ENCODE measurements at regions not wholly inside any gene's neighbourhood (a gene's known extent, or its start where the extent isn't known, plus 50 kb on each side); places are given as distances from the start of the nearest gene placed in this dataset.

DNA sequence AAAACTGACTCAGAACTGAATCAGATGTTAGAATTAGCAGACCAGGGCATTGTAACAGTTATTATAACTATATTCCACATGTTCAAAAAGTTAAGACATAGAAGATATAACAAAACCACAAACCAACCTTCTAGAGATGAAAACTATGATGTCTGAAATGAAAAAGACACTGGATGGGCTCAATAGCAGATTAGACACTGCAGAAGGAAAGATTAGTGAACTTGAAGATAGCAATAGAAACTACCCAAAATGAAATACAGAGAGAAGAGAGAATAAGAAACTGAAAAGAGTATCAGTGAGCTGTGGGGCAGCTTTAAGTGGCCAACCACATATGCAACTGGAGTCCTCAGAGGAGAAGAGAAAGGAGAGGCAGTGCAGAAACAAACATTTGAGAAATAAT lies 132.0 kb upstream of the ATP2B2 start:
- DNase-seq (ENCODE audit: low read depth, low spot score) (no peak), ATAC-seq (no peak)
- peaks cover 3 to 4% of the 10 kb centered on the region in 2 experiments; a peak in 1 of 4 replicates for H3K9me3 ChIP-seq (ENCODE audit: control insufficient read depth in 1 of 2, insufficient read depth in 1 of 2, low read depth in 1 of 2, low read length in 2 of 2)
- no peaks in the 10 kb centered on the region for H3K27me3 ChIP-seq (ENCODE audit: insufficient read depth, low read length)
- POLR2A ChIA-PET = no interaction called here
- CTCF ChIA-PET = no interaction called here
- H3K36me3 ChIP-seq (ENCODE audit: control insufficient read depth in 1 of 2, insufficient read depth in 2 of 2, low read length in 2 of 2) = no peaks in the 10 kb centered on the region
- H2AFZ ChIP-seq (ENCODE audit: low read depth, low read length, poor library complexity, severe bottlenecking) = no peak overlapping the region
- H3K4me1 ChIP-seq (ENCODE audit: control insufficient read depth in 1 of 2, insufficient read depth in 2 of 2, low read length in 2 of 2) = no peaks in the 10 kb centered on the region
- no peaks in the 10 kb centered on the region for H3K9me2 ChIP-seq (ENCODE audit: insufficient read depth)
- RAD21 ChIA-PET (ENCODE audit: low non-redundant PET in 1 of 2, low total read pairs in 2 of 2, uncharacterized antibody in 2 of 2, unreplicated experiment in 2 of 2) = no interaction called here
- no TSS peak for BruUV-seq (replicated peaks)
- TF ChIP-seq, protein P1, sequence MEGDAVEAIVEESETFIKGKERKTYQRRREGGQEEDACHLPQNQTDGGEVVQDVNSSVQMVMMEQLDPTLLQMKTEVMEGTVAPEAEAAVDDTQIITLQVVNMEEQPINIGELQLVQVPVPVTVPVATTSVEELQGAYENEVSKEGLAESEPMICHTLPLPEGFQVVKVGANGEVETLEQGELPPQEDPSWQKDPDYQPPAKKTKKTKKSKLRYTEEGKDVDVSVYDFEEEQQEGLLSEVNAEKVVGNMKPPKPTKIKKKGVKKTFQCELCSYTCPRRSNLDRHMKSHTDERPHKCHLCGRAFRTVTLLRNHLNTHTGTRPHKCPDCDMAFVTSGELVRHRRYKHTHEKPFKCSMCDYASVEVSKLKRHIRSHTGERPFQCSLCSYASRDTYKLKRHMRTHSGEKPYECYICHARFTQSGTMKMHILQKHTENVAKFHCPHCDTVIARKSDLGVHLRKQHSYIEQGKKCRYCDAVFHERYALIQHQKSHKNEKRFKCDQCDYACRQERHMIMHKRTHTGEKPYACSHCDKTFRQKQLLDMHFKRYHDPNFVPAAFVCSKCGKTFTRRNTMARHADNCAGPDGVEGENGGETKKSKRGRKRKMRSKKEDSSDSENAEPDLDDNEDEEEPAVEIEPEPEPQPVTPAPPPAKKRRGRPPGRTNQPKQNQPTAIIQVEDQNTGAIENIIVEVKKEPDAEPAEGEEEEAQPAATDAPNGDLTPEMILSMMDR (IDR thresholded peaks at IDR 0.05 in 2 of 3, conservative IDR thresholded peaks at IDR 0.05 in 1 of 3; ENCODE audit: borderline replicate concordance in 1 of 3, insufficient read depth in 1 of 3, low read depth in 2 of 3, low read length in 2 of 3) = no peak
- TF ChIP-seq JUND (IDR thresholded peaks at IDR 0.05) (no peak), YY1 (IDR thresholded peaks at IDR 0.05; ENCODE audit: extremely low read depth, insufficient replicate concordance, low read depth, low read length) (no peak)
- intact Hi-C loops (cut with micrococcal nuclease) = no loop called here
- no peak overlapping the region for H3K4me2 ChIP-seq (ENCODE audit: low read length)
- no peak overlapping the region for H3K27ac ChIP-seq (ENCODE audit: low read depth, low read length)
- H4K20me1 ChIP-seq (ENCODE audit: insufficient read depth) = no peaks in the 10 kb centered on the region
- no peak overlapping the region for H3K4me3 ChIP-seq (replicated peaks in 1 of 2; ENCODE audit: low read depth in 1 of 2, low read length in 2 of 2)
- H3K79me2 ChIP-seq (ENCODE audit: insufficient read depth, low read length) = no peaks in the 10 kb centered on the region
- H3K9ac ChIP-seq (ENCODE audit: low read length) = no peak overlapping the region

DNA sequence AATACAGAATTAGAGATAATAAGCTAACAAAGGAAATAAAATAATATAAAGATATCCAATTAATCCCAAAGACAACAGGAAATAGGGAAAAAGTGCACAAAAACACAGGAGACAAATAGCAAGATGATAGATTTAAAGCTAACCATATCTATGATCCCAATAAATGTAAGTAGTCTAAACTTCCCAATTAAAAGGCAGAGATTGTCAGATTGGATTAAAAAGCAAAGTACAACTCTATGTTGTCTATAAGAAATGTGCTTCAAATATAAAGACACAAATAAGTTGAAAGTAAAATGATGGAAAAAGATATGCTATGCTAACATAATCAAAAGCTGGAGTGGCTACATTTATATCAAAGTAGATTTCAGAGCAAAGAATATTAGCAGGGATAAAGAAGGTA lies 133.1 kb upstream of the ATP2B2 start:
- H3K4me3 ChIP-seq (replicated peaks in 1 of 2; ENCODE audit: low read depth in 1 of 2, low read length in 2 of 2) = no peak overlapping the region
- H2AFZ ChIP-seq (ENCODE audit: low read depth, low read length, poor library complexity, severe bottlenecking) = no peak overlapping the region
- intact Hi-C loops (cut with micrococcal nuclease) = no loop called here
- no peak overlapping the region for H3K27ac ChIP-seq (ENCODE audit: low read depth, low read length)
- ChIA-PET CTCF (no interaction called here), POLR2A (no interaction called here), RAD21 (ENCODE audit: low non-redundant PET in 1 of 2, low total read pairs in 2 of 2, uncharacterized antibody in 2 of 2, unreplicated experiment in 2 of 2) (no interaction called here)
- H3K9ac ChIP-seq (ENCODE audit: low read length) = no peak overlapping the region
- TF ChIP-seq, protein P2, sequence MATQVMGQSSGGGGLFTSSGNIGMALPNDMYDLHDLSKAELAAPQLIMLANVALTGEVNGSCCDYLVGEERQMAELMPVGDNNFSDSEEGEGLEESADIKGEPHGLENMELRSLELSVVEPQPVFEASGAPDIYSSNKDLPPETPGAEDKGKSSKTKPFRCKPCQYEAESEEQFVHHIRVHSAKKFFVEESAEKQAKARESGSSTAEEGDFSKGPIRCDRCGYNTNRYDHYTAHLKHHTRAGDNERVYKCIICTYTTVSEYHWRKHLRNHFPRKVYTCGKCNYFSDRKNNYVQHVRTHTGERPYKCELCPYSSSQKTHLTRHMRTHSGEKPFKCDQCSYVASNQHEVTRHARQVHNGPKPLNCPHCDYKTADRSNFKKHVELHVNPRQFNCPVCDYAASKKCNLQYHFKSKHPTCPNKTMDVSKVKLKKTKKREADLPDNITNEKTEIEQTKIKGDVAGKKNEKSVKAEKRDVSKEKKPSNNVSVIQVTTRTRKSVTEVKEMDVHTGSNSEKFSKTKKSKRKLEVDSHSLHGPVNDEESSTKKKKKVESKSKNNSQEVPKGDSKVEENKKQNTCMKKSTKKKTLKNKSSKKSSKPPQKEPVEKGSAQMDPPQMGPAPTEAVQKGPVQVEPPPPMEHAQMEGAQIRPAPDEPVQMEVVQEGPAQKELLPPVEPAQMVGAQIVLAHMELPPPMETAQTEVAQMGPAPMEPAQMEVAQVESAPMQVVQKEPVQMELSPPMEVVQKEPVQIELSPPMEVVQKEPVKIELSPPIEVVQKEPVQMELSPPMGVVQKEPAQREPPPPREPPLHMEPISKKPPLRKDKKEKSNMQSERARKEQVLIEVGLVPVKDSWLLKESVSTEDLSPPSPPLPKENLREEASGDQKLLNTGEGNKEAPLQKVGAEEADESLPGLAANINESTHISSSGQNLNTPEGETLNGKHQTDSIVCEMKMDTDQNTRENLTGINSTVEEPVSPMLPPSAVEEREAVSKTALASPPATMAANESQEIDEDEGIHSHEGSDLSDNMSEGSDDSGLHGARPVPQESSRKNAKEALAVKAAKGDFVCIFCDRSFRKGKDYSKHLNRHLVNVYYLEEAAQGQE (IDR thresholded peaks at IDR 0.05; ENCODE audit: low read depth) = no peak
- TF ChIP-seq, protein P3, sequence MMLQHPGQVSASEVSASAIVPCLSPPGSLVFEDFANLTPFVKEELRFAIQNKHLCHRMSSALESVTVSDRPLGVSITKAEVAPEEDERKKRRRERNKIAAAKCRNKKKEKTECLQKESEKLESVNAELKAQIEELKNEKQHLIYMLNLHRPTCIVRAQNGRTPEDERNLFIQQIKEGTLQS (IDR thresholded peaks at IDR 0.05) = no peak
- TF ChIP-seq YY1 (IDR thresholded peaks at IDR 0.05; ENCODE audit: extremely low read depth, insufficient replicate concordance, low read depth, low read length) = no peak
- no peak for TF ChIP-seq SIN3A (IDR thresholded peaks at IDR 0.05; ENCODE audit: low read depth)
- no peaks in the 10 kb centered on the region for H3K4me1 ChIP-seq (ENCODE audit: control insufficient read depth in 1 of 2, insufficient read depth in 2 of 2, low read length in 2 of 2)
- peaks cover 9% of the 10 kb centered on the region; the same call in 1 of the 2 replicates for H3K27me3 ChIP-seq (ENCODE audit: insufficient read depth, low read length)
- ATAC-seq (no peak), DNase-seq (ENCODE audit: low read depth, low spot score) (no peak)
- H3K9me3 ChIP-seq (ENCODE audit: control insufficient read depth in 1 of 2, insufficient read depth in 1 of 2, low read depth in 1 of 2, low read length in 2 of 2) = peaks cover 3 to 4% of the 10 kb centered on the region in 2 experiments; a peak in 1 of 4 replicates
- H3K9me2 ChIP-seq (ENCODE audit: insufficient read depth) = no peaks in the 10 kb centered on the region
- H4K20me1 ChIP-seq (ENCODE audit: insufficient read depth) = no peaks in the 10 kb centered on the region
- no TSS peak for BruUV-seq (replicated peaks)
- no peaks in the 10 kb centered on the region for H3K36me3 ChIP-seq (ENCODE audit: control insufficient read depth in 1 of 2, insufficient read depth in 2 of 2, low read length in 2 of 2)
- no peaks in the 10 kb centered on the region for H3K79me2 ChIP-seq (ENCODE audit: insufficient read depth, low read length)
- no peak overlapping the region for H3K4me2 ChIP-seq (ENCODE audit: low read length)

Data from HCT116 (cell line).